K562 (cell line): ENCODE measurements at regions not wholly inside any gene's neighbourhood (a gene's known extent, or its start where the extent isn't known, plus 50 kb on each side); places are given as distances from the start of the nearest gene placed in this dataset.

Experiments used
- ATAC-seq: fragments of 200-7000 bp; cut with Tn5 transposase; 3 replicates; pipeline ENCODE4 v1.9.1; 2020; ENCODE audit warnings: moderate library complexity
- BruUV-seq: library from RNA; stranded (reverse); fragments of 400-500 nt; replicated peaks from 2 replicates; lab custom pipeline; 2021; lab: Mats Ljungman, UMichigan
- CTCF ChIA-PET: fragments of 300-600 bp; formaldehyde crosslinking; extraction: SDS; loops from one replicate; lab custom pipeline; 2021; ENCODE audit warnings: low intra/inter-chr PET ratio; lab: Yijun Ruan, JAX
- POLR2A ChIA-PET: fragments of 300-600, 350-650 bp; sonication (Branson Sonifier 250); formaldehyde crosslinking; extraction: SDS; loops from one replicate; lab custom pipeline; 2021; ENCODE audit warnings: antibody characterized with exemption, inconsistent platforms; lab: Yijun Ruan, JAX
- DNase-seq, 4 experiments: peaks; one replicate each; pipeline versions ENCODE4 v3.0.0 to v3.0.0-alpha.2; 2011 to 2018; ENCODE audit warnings: low spot score in 3 of 4, mixed read lengths in 3 of 4; ENCODE audit errors: extremely low read depth in 1 of 4
- FAIRE-seq: peaks from 2 replicates; lab custom pipeline; 2011; peaks lifted over from hg19 to GRCh38; lab: Jason Lieb, UNC
- H2AFZ ChIP-seq: 2 replicates; pipeline ENCODE4 v1.6.0; 2011; ENCODE audit warnings: low read depth, low read length, control low read depth, inconsistent platforms
- H3K27ac ChIP-seq: fragments of 200-600 bp; 3 replicates; pipeline ENCODE4 v1.8.0; 2011; ENCODE audit warnings: low read depth, mild to moderate bottlenecking, control low read depth, inconsistent platforms, low read length, moderate library complexity, mixed read lengths; ENCODE audit errors: extremely low read depth
- H3K27me3 ChIP-seq, 2 experiments: fragments of 300-600 bp in 1 of 2; 2 replicates in 1 of 2; 3 replicates in 1 of 2; pipeline versions ENCODE4 v1.6.0 to v1.8.0; 2011; ENCODE audit warnings: inconsistent platforms in 2 of 2, low read length in 2 of 2, mild to moderate bottlenecking in 1 of 2, mixed read lengths in 1 of 2, moderate library complexity in 1 of 2; ENCODE audit not compliant: control insufficient read depth in 2 of 2, insufficient read depth in 2 of 2
- H3K36me3 ChIP-seq: fragments of 300-600 bp; 3 replicates; pipeline ENCODE4 v1.8.0; 2011; ENCODE audit warnings: mild to moderate bottlenecking, low read length, inconsistent platforms; ENCODE audit not compliant: control insufficient read depth, insufficient read depth
- H3K4me1 ChIP-seq, 2 experiments: fragments of 200-600 bp in 1 of 2; replicated peaks in 1 of 2; 2 replicates in 1 of 2; 3 replicates in 1 of 2; pipeline versions ENCODE4 v1.5.1 to v1.8.0; 2011; ENCODE audit warnings: inconsistent platforms in 2 of 2, low read length in 2 of 2, mild to moderate bottlenecking in 1 of 2, mixed read lengths in 1 of 2, moderate library complexity in 1 of 2; ENCODE audit not compliant: control insufficient read depth in 2 of 2, insufficient read depth in 2 of 2
- H3K4me2 ChIP-seq: 2 replicates; pipeline ENCODE4 v1.6.1; 2011; ENCODE audit warnings: low read length, control low read depth, inconsistent platforms, mixed read lengths; ENCODE audit not compliant: insufficient read depth
- H3K4me3 ChIP-seq: fragments of 200-600 bp; sonication (generic), shearing (Covaris generic); 2 replicates; pipeline ENCODE4 v1.5.1; 2016; ENCODE audit warnings: control low read depth, inconsistent platforms
- H3K79me2 ChIP-seq: fragments of 200-600 bp; 3 replicates; pipeline ENCODE4 v1.8.0; 2011; ENCODE audit warnings: low read length, inconsistent platforms; ENCODE audit not compliant: control insufficient read depth, insufficient read depth
- H3K9ac ChIP-seq, 2 experiments: 2 replicates each; pipeline versions ENCODE4 v1.6.0 to v1.6.1; 2011; ENCODE audit warnings: low read depth in 2 of 2, low read length in 2 of 2, control low read depth in 1 of 2, inconsistent platforms in 1 of 2, mild to moderate bottlenecking in 1 of 2, mixed read lengths in 1 of 2; ENCODE audit not compliant: insufficient read depth in 1 of 2
- H3K9me1 ChIP-seq: one replicate; pipeline ENCODE4 v1.6.0; 2011; ENCODE audit warnings: inconsistent platforms, mild to moderate bottlenecking, low read length, moderate library complexity; ENCODE audit not compliant: control insufficient read depth, insufficient read depth
- H3K9me3 ChIP-seq: replicated peaks from 2 replicates; pipeline ENCODE4 v1.5.1; 2011; ENCODE audit warnings: low read depth, low read length, inconsistent platforms; ENCODE audit not compliant: control insufficient read depth, insufficient read depth
- H4K20me1 ChIP-seq: replicated peaks from 2 replicates; pipeline ENCODE4 v1.6.1; 2011; ENCODE audit warnings: low read length, inconsistent platforms, mixed read lengths; ENCODE audit not compliant: control insufficient read depth, insufficient read depth
- HMG20A ChIP-seq: fragments of 450-650 bp; formaldehyde crosslinking; conservative IDR thresholded peaks from 2 replicates; pipeline ENCODE4 v1.4.0; 2020; ENCODE audit warnings: mild to moderate bottlenecking, mixed read lengths
- KAT7 ChIP-seq: sonication (generic); formaldehyde crosslinking; IDR thresholded peaks from 2 replicates; pipeline ENCODE4 v1.8.0; 2022; ENCODE audit warnings: missing genetic modification reagents, mild to moderate bottlenecking, borderline replicate concordance
- NFIX ChIP-seq: fragments of 250-450 bp; sonication (Bioruptor Pico); IDR thresholded peaks from 2 replicates; pipeline ENCODE4 v1.4.0; 2020; ENCODE audit warnings: low read depth, mild to moderate bottlenecking, moderate library complexity
- SP1 ChIP-seq: sonication (generic); formaldehyde crosslinking; IDR thresholded peaks from 2 replicates; pipeline ENCODE4 v1.8.1; 2022; ENCODE audit warnings: mild to moderate bottlenecking, missing genetic modification reagents
- TCFL5 ChIP-seq: fragments of 250-450 bp; sonication (Bioruptor Pico); conservative IDR thresholded peaks from 2 replicates; pipeline ENCODE4 v1.6.1; 2021; ENCODE audit warnings: mild to moderate bottlenecking, moderate library complexity, matching md5 sums
- ZC3H11A ChIP-seq: IDR thresholded peaks from 2 replicates; pipeline ENCODE4 v1.6.1; 2012; ENCODE audit warnings: low read depth, low read length, improper control_type of control experiment
- ZEB2 ChIP-seq: fragments of 450-650 bp; IDR thresholded peaks from 2 replicates; pipeline ENCODE4 v1.6.1; 2016
- ZNF175 ChIP-seq: fragments of 200-800 bp; sonication (Bioruptor generic); IDR thresholded peaks from 2 replicates; pipeline ENCODE4 v1.6.1; 2016; ENCODE audit warnings: low read depth, mild to moderate bottlenecking, missing genetic modification characterization, missing compliant biosample characterization
- ZNF444 ChIP-seq: fragments of 250-450 bp; sonication (Bioruptor Pico); IDR thresholded peaks from 2 replicates; pipeline ENCODE4 v1.4.0; 2020; ENCODE audit warnings: mild to moderate bottlenecking, moderate library complexity
- WGBS: fragments of 100-300 bp; shearing (Covaris generic); methylation state at CpG from one replicate; pipeline ENCODE4 v1.1.6; 2016; ENCODE audit warnings: low coverage, mixed read lengths; ENCODE audit not compliant: insufficient coverage; ENCODE audit errors: missing lambda C conversion rate; 5-methylcytosine and 5-hydroxymethylcytosine counted together
- in situ Hi-C: fragments of 300-500 bp; cut with MboI; formaldehyde crosslinking; loops from 4 replicates; pipeline ENCODE4 v1.15.0; 2018; ENCODE audit warnings: inconsistent platforms, mixed read lengths
- intact Hi-C: fragments of 100-400 bp; cut with micrococcal nuclease; formaldehyde crosslinking; loops from 2 replicates; pipeline ENCODE4 v1.14.2; 2022

DNA sequence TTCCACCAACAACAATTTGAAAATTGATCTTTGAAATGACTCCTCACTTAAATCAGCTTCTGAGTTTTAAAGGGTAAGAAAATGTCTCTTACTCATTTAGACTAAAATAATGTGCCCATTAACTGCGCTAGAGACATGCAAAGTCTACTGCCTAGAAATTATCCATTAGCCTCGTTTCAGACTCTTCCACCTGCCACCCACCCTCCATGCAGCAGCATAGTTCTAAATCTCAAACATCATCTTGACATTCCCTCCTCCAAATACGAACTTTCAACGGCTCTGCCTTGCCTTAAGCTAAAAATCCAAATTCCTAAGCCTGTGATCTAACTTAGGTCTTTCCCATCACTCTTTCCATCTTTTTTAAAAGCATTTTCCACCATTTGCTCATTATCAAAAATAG lies 66.6 kb upstream of the ST8SIA2 start:
- H3K9me1 ChIP-seq = no peaks in the 10 kb centered on the region
- ChIA-PET POLR2A (no interaction called here), CTCF (no interaction called here)
- BruUV-seq = no TSS peak
- no peak overlapping the region for H3K4me3 ChIP-seq
- no peak for ATAC-seq
- in situ Hi-C loops = no loop called here
- DNase-seq = no peak
- H3K79me2 ChIP-seq = no peaks in the 10 kb centered on the region
- no peak overlapping the region for H3K4me2 ChIP-seq
- H3K9me3 ChIP-seq = no peaks in the 10 kb centered on the region
- 0% methylated on average over 4 of the region's 4 CpGs for WGBS
- H3K9ac ChIP-seq = no peak overlapping the region
- H3K4me1 ChIP-seq = no peaks in the 10 kb centered on the region
- H3K27ac ChIP-seq = no peak overlapping the region
- no peaks in the 10 kb centered on the region for H3K36me3 ChIP-seq
- TF ChIP-seq HMG20A (CRISPR knock-in tag) (no peak), ZNF175 (CRISPR knock-in tag) (no peak), KAT7 (CRISPR knock-in tag) (no peak), NFIX (CRISPR knock-in tag) (no peak), ZEB2 (no peak), ZNF444 (no peak), ZC3H11A (no peak), SP1 (CRISPR knock-in tag) (no peak), TCFL5 (CRISPR knock-in tag) (no peak)
- TF ChIP-seq, all 486 proteins: peak for 0
- Histone ChIP-seq H3K27me3 (peaks cover 0 to 4% of the 10 kb centered on the region in 2 experiments; a peak in 1 of 5 replicates), H2AFZ (no peak overlapping the region), H4K20me1 (no peaks in the 10 kb centered on the region)
- FAIRE-seq = no peak
- intact Hi-C loops = no loop called here
